ENCODE measurements at regions not wholly inside any gene's neighbourhood (a gene's known extent, or its start where the extent isn't known, plus 50 kb on each side); places are given as distances from the start of the nearest gene placed in this dataset.
"Not testable (repeated sequence)": the region's sequence is repeated elsewhere in the genome, so short reads cannot be mapped to it uniquely, and the experiment has no call there.

DNA sequence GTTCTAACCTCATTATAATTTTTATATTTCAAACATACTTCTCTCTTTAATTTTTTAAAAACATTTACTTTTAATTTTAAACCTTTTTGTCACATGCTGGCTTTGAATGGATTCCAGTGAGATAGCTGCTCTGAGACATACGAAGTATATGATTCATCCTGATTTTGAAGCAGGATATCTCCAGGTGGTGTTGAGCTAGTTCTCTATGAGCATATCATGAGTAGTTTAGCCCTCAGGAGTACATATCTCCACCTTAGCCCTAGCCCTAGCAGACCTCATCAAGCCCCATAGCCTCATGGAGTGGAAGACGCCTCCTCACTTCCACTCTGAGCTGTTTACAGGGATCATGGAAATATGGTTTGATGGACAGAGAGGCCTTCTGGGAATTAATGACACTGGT lies 183.2 kb upstream of the C21orf91 start:
- DNase-seq = no peak
- H3K4me3 Mint-ChIP-seq = no peak overlapping the region
- H3K27ac Mint-ChIP-seq = no peak overlapping the region
- Histone ChIP-seq H3K9me3 (replicated peaks in 1 of 2; ENCODE audit: control insufficient read depth in 1 of 2, insufficient read depth in 1 of 2, low read length in 2 of 2) (peaks cover 0 to 8% of the 10 kb centered on the region in 2 donors), H3K4me1 (ENCODE audit: control insufficient read depth in 1 of 2, insufficient read depth in 2 of 2, low read length in 2 of 2) (no peaks in the 10 kb centered on the region), H3K27me3 (ENCODE audit: control insufficient read depth in 2 of 2, insufficient read depth in 2 of 2, low read length in 2 of 2) (no peaks in the 10 kb centered on the region), H3K4me2 (replicated peaks; ENCODE audit: extremely low read depth, low read length, poor library complexity, severe bottlenecking) (no peak overlapping the region), H3K79me2 (ENCODE audit: insufficient read depth, low read length) (no peaks in the 10 kb centered on the region), H4K20me1 (ENCODE audit: insufficient read depth, low read length) (no peaks in the 10 kb centered on the region), H2AFZ (ENCODE audit: insufficient read depth, low read depth, low read length, poor library complexity, severe bottlenecking) (no peak overlapping the region), H3K9ac (ENCODE audit: insufficient read depth, low read length, poor library complexity, severe bottlenecking) (no peak overlapping the region), H3K27ac (ENCODE audit: low read depth in 1 of 2, low read length in 2 of 2) (no peak overlapping the region), H3K4me3 (replicated peaks in 1 of 3; ENCODE audit: low read depth in 2 of 3, low read length in 3 of 3) (no peak overlapping the region), H3K36me3 (replicated peaks in 1 of 2; ENCODE audit: control insufficient read depth in 1 of 2, insufficient read depth in 2 of 2, low read length in 2 of 2) (no peaks in the 10 kb centered on the region)
- intact Hi-C loops (cut with micrococcal nuclease) = no loop called here
- TF ChIP-seq, protein P1, sequence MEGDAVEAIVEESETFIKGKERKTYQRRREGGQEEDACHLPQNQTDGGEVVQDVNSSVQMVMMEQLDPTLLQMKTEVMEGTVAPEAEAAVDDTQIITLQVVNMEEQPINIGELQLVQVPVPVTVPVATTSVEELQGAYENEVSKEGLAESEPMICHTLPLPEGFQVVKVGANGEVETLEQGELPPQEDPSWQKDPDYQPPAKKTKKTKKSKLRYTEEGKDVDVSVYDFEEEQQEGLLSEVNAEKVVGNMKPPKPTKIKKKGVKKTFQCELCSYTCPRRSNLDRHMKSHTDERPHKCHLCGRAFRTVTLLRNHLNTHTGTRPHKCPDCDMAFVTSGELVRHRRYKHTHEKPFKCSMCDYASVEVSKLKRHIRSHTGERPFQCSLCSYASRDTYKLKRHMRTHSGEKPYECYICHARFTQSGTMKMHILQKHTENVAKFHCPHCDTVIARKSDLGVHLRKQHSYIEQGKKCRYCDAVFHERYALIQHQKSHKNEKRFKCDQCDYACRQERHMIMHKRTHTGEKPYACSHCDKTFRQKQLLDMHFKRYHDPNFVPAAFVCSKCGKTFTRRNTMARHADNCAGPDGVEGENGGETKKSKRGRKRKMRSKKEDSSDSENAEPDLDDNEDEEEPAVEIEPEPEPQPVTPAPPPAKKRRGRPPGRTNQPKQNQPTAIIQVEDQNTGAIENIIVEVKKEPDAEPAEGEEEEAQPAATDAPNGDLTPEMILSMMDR (IDR thresholded peaks at IDR 0.05) = no peak
- no peaks in the 10 kb centered on the region for H3K4me1 Mint-ChIP-seq
- no CpG with 5 or more reads among the region's 2 CpGs for WGBS (ENCODE audit: insufficient coverage)
- H3K27me3 Mint-ChIP-seq (ENCODE audit: low read depth in 3 of 3) = peaks cover 0 to 5% (median 0%) of the 10 kb centered on the region in 3 donors
- H3K36me3 Mint-ChIP-seq = no peaks in the 10 kb centered on the region
- H3K9me3 Mint-ChIP-seq = peaks cover 3 to 37% (median 9%) of the 10 kb centered on the region in 7 donors

DNA sequence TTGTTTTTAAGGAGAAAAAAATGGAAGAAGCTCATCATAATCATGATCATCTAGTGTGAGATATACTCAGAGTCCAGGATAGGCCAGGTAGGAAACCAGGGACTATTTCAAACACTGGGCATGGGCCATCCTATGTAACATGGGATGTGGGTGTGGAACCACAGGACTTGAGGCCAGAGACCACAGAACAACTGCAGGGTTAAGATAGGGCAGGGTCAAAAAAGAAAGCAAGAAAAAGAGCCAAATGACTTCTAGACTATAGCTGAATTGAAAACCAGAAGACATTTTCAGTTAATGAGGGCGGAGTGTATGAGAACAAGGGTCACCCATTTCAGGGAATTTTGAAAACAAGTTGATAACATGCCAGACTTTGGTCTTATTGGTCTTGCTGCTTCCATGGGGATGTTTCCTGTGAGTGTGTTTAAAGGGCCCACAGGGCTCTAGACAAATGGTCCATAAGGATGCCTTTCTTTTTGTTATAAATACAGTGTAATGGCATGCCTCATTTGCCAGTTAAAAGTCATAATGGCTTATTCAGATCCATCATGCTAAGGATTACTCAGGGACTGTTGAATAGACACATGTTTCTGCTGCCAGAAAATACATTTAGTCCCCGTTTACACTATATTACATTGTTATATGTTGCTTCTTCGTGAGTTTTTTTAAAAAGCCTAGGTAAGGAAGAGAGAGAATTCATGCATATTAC lies 182.0 kb upstream of the C21orf91 start:
- Histone ChIP-seq H2AFZ (ENCODE audit: insufficient read depth, low read depth, low read length, poor library complexity, severe bottlenecking) (no peak overlapping the region), H3K9ac (ENCODE audit: insufficient read depth, low read length, poor library complexity, severe bottlenecking) (no peak overlapping the region), H3K27ac (ENCODE audit: low read depth in 1 of 2, low read length in 2 of 2) (no peak overlapping the region), H3K9me3 (replicated peaks in 1 of 2; ENCODE audit: control insufficient read depth in 1 of 2, insufficient read depth in 1 of 2, low read length in 2 of 2) (peaks cover 9 to 12% of the 10 kb centered on the region in 2 donors), H3K79me2 (ENCODE audit: insufficient read depth, low read length) (no peaks in the 10 kb centered on the region), H3K4me3 (replicated peaks in 1 of 3; ENCODE audit: low read depth in 2 of 3, low read length in 3 of 3) (no peak overlapping the region), H3K4me2 (replicated peaks; ENCODE audit: extremely low read depth, low read length, poor library complexity, severe bottlenecking) (no peak overlapping the region), H3K27me3 (ENCODE audit: control insufficient read depth in 2 of 2, insufficient read depth in 2 of 2, low read length in 2 of 2) (no peaks in the 10 kb centered on the region), H4K20me1 (ENCODE audit: insufficient read depth, low read length) (no peaks in the 10 kb centered on the region), H3K36me3 (replicated peaks in 1 of 2; ENCODE audit: control insufficient read depth in 1 of 2, insufficient read depth in 2 of 2, low read length in 2 of 2) (no peaks in the 10 kb centered on the region), H3K4me1 (ENCODE audit: control insufficient read depth in 1 of 2, insufficient read depth in 2 of 2, low read length in 2 of 2) (no peaks in the 10 kb centered on the region)
- intact Hi-C loops (cut with micrococcal nuclease) = no loop called here
- TF ChIP-seq, protein P1 (IDR thresholded peaks at IDR 0.05) = no peak
- no peaks in the 10 kb centered on the region for H3K4me1 Mint-ChIP-seq
- peaks cover 0 to 5% (median 0%) of the 10 kb centered on the region in 3 donors for H3K27me3 Mint-ChIP-seq (ENCODE audit: low read depth in 3 of 3)
- H3K27ac Mint-ChIP-seq = no peak overlapping the region
- H3K4me3 Mint-ChIP-seq = no peak overlapping the region
- no peaks in the 10 kb centered on the region for H3K36me3 Mint-ChIP-seq
- DNase-seq = no peak
- H3K9me3 Mint-ChIP-seq = peaks cover 3 to 40% (median 11%) of the 10 kb centered on the region in 7 donors
- WGBS (ENCODE audit: insufficient coverage) = 86% methylated on average over 1 of the region's 3 CpGs

DNA sequence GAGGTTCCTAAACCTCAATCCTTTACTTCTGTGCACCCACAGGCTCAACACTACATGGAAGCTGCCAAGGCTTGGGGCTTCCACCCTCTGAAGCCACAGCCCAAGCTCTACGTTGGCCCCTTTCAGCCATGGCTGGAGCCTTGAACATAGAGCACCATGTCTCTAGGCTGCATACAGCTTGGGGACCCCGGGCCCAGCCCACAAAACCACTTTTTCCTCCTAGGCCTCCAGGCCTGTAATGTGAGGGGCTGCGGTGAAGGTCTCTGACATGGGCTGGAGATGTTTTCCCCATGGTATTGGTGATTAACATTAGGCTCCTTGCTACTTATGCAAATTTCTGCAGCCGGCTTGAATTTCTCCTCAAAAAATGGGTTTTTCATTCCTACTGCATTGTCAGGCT lies 179.4 kb upstream of the C21orf91 start:
- H3K36me3 Mint-ChIP-seq; H3K4me3 ChIP-seq (replicated peaks in 1 of 3; ENCODE audit: low read depth in 2 of 3, low read length in 3 of 3); H3K9ac ChIP-seq (ENCODE audit: insufficient read depth, low read length, poor library complexity, severe bottlenecking); H3K4me1 Mint-ChIP-seq; H3K79me2 ChIP-seq (ENCODE audit: insufficient read depth, low read length); H2AFZ ChIP-seq (ENCODE audit: insufficient read depth, low read depth, low read length, poor library complexity, severe bottlenecking); H3K27me3 Mint-ChIP-seq (ENCODE audit: low read depth in 3 of 3); intact Hi-C loops (cut with micrococcal nuclease); H3K27ac ChIP-seq (ENCODE audit: low read depth in 1 of 2, low read length in 2 of 2); H3K4me2 ChIP-seq (replicated peaks; ENCODE audit: extremely low read depth, low read length, poor library complexity, severe bottlenecking); DNase-seq; H4K20me1 ChIP-seq (ENCODE audit: insufficient read depth, low read length); H3K4me3 Mint-ChIP-seq; H3K27me3 ChIP-seq (ENCODE audit: control insufficient read depth in 2 of 2, insufficient read depth in 2 of 2, low read length in 2 of 2); H3K36me3 ChIP-seq (replicated peaks in 1 of 2; ENCODE audit: control insufficient read depth in 1 of 2, insufficient read depth in 2 of 2, low read length in 2 of 2); H3K27ac Mint-ChIP-seq; H3K4me1 ChIP-seq (ENCODE audit: control insufficient read depth in 1 of 2, insufficient read depth in 2 of 2, low read length in 2 of 2): not testable (repeated sequence)
- H3K9me3 ChIP-seq (replicated peaks in 1 of 2; ENCODE audit: control insufficient read depth in 1 of 2, insufficient read depth in 1 of 2, low read length in 2 of 2) = peaks cover 26 to 27% of the 10 kb centered on the region in 2 donors
- peaks cover 11 to 36% (median 16%) of the 10 kb centered on the region in 7 donors for H3K9me3 Mint-ChIP-seq
- WGBS (ENCODE audit: insufficient coverage) = 75% methylated on average over 3 of the region's 4 CpGs

Data from CD14-positive monocyte (primary cell).